GM04504 (cell line): ENCODE measurements at regions not wholly inside any gene's neighbourhood (a gene's known extent, or its start where the extent isn't known, plus 50 kb on each side); places are given as distances from the start of the nearest gene placed in this dataset.
"Not testable (repeated sequence)": the region's sequence is repeated elsewhere in the genome, so short reads cannot be mapped to it uniquely, and the experiment has no call there.

Source experiments
- DNase-seq: peaks from one replicate; pipeline ENCODE4 v3.0.0-alpha.2; 2012; ENCODE audit warnings: low read depth

DNA sequence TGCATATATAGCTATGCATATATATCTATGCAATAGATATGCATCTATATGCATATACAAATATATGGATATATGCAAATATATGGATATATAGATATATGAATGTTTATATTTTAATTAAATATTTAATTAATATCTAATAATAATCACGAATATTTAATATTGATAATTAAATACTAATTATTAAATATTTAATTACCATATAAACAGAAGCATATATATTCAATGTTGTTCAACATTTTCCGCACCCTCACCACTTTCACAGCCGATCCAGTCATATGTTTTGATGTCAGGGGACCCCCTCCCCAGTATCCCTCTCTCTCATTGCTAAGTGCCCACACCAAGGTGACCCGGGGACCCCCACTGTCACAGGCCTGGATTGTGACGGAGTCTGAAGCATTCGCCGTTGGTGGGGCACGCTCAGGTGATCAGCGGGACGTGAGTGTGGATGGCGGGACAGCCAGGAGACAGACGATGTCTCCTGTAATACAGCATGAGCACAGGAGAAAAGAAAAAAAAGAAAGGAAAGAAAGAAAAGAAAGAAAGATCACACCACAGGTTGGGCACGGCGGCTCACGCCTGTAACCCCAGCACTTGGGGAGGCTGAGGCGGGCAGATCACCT lies 199.7 kb downstream of the CRLF2 start:
- no peak for DNase-seq

GRCh38 chrX:1011691-1012283 lies 200.7 kb downstream of the CRLF2 start:
- no peak for DNase-seq

DNA sequence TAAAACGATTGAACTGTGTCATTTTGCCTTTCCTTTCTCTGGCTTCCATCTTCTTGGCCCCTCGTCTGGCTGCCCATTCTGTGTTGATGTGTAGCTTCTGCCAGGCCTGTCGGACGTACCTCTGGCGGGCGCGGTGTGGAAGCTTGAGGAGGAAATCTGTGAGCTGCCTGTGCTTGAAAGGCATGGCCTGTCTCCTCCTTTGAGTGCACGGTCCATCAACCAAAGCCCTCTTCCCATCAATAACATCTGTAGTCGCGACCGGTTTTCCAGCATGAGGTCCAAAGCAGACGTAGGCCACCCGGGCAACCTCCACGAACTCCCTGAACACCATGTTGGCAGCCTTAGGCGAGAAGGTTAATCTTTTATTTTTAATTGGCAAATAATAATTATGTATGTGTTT lies 202.7 kb downstream of the CRLF2 start:
- DNase-seq: no peak

DNA sequence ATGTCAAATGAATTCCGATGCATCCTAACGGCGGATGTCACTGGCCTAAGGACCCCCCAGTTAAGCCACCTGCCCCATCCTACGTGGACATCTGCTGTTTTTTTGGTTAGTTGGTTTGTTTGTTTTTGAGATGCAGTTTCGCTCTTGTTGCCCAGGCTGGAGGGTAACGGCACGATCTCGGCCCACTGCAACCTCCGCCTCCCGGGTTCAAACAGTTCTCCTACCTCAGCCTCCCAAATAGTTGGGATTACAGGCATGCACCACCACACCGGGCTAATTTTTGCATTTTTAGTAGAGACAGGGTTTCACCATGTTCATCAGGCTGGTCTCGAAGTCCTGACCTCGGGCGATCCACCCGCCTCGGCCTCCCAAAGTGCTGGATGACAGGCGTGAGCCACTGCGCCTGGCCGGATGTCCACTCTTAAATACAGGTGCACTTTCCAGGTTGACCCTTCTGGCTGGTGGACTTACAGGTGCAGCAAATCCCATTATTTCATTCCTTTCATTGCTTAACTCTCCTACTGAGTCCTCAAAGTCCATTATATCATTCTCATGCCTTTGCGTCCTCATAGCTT lies 206.2 kb downstream of the CRLF2 start:
- DNase-seq: no peak

- no peak for DNase-seq
Observed at GRCh38 chrX:1002611-1003010, 209.8 kb downstream of the CRLF2 start.

DNA sequence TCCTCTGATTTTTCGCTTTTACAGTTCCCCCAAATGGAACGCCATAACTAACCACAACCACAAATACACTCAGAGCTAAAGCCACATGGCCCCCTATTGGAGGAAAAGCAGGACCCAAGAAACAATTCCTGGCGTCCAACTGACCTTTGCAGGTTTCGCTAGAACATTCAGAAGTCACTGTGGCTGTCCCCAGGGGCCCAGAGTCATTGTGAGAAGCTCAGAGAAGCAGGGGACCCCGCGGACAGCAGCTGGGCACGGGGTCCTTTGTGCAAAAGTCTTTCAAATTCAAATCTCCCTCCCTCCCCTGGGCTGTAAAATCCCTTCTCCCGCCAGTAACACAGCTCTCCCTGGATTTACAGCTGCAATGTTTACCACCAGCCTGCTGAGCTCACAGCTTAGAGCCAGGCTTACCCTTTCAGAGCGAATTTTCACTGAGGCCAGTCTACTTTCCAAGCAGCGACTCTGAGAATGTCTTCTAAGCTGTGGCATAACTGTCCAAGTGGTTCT lies 214.8 kb downstream of the CRLF2 start:
- no peak for DNase-seq

DNA sequence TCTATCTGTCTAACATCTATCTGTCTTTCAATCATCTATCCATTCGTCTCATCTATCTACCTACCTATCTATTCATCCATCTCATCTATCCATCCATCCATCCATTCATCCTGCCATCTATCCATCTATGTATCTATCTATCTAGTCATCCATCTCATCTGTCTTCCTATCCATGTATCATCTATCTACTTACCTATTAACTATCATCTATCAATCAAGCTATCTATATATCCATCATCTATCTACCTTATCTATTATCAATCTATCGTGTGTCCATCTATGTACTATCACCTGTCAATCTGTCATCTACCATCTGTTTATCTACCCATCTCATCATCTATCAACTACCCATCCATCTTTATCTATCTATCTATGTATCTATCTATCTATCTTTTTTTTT lies 217.7 kb downstream of the CRLF2 start:
- no peak for DNase-seq

- peak; percentile 94 for DNase-seq
Observed at GRCh38 chrX:989959-990510, 222.4 kb downstream of the CRLF2 start.

DNA sequence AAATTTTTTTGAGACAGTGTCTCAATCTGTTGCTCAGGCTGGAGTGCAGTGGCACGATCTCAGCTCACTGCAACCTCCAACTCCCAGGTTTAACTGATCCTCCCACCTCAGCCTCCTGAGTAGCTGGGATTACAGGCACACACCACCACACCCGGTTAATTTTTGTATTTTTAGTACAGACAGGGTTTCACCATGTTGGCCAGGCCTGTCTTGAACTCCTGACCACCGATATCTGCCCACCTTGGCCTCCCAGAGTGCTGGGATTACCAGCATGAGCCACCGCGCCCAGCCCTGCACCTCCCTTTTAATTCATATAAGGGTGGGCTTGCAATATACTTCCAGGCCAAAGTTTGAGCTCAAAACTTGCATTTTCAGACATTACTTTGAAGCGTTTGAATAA lies 223.9 kb downstream of the CRLF2 start:
- DNase-seq: not testable (repeated sequence)

GRCh38 chrX:981791-982626 lies 230.4 kb downstream of the CRLF2 start:
- no peak for DNase-seq

DNA sequence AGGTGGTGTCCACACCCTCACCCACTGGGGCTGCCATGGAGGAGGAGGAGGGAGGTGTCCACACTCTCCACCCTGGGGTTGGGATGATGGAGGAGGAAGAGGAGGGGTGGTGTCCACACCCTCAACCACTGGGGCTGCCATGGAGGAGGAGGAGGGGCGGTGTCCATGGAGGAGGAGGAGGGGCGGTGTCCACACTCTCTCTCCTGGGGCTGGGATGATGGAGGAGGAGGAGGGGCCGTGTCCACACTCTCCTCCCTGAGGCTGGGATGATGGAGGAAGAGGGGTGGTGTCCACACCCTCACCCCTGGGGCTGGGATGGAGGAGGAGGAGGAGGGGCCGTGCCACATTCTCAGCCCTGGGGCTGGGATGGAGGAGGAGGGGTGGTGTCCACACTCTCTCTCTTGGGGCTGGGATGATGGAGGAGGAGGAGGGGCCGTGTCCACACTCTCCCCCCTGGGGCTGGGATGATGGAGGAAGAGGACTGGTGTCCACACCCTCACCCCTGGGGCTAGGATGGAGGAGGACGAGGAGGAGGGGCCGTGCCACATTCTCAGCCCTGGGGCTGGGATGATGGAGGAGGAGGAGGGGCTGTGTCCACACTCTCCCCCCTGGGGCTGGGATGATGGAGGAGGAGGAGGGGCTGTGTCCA lies 231.7 kb downstream of the CRLF2 start:
- DNase-seq: no peak

GRCh38 chrX:979127-979526 lies 233.3 kb downstream of the CRLF2 start:
- DNase-seq: not testable (repeated sequence)

DNA sequence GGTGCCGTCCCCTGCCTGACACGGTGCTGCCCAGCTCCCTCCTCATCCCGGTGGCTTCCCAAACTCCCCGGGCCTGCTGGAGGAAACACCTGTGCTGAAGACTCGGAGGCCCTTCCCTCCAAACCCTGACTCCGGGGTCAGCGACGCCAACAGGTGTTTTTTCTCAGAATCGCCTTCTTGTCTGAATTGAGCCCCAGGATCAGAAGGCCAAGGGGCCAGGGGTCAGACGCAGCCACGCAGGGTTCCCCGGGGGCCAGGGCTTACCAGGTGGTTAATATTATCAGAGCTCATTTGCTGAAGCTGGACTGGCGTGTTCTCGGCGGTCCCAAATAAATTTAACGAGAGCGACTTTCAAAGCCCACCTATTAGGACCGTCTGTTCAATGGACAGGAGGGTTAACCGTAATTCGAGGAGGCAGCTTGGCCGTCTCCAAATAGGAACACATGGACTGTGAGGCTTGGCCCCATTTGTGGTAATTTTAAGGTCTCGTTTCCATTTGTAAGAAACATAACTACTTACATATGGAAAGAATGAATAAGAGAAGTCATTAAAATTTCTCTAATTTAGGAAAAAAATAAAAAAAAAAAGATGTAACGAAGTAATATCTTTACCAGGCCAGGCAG lies 239.3 kb downstream of the CRLF2 start:
- no peak for DNase-seq

DNA sequence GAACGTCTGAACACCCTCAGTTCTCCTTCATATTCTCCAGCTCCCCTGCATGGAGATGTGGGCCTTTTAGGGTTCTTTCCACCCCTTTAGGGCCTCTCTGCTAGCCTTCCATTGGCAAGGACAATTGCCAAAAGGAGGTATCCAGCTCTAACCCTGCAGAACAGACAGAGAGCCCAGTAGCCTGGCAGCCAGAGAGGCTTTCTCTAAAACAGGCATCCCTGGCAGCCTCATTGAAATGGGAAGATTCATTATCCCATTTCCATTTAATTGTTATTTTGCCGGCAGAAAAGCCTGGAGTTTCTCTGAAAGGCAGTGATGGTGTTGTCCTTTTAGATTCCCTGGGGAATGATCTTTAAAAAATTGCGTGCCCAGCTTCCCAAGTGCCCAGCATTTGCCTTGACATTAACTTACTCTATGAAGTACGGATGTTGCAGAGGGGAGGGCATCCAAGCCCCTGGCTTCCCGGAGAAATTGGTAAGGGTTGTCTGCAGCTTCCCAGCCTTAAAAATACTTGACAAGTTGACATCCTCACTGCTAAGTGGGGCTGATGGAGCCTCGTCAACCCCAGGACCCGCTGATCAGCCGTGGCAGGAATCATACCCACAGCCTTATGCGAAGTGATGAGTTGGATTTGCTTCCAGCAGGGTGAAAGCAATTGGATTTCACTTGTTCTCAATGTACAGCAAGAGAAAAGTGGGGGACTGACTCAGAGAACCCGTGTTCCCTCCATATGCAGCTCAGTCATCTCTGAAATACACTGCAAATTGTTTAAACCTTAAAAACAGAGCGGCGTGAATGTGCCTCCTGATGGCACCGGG lies 244.1 kb downstream of the CRLF2 start:
- DNase-seq: no peak

- DNase-seq: no peak
Observed at GRCh38 chrX:966396-967070, 245.9 kb downstream of the CRLF2 start.

- no peak for DNase-seq
Observed at GRCh38 chrX:964831-965416, 247.5 kb downstream of the CRLF2 start.

DNA sequence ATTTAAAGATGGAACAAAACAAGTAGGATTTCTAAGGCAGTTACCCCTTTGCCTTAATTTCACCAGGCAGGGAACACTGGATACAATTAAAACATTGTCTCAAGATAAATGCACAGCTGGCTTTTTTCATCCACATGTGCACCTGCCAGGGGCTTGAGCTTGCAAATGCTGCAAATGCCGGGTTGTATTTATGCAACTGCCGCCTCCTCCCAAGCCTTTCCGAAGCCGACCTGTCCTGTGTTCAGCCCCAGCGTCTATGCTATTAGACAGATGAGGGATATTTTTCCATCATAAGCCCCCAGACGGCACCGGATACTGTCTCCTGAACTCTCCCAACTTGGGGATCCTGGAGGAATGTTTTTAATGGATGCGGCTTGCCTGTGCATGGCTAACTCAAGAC lies 251.6 kb downstream of the CRLF2 start:
- DNase-seq: no peak

DNA sequence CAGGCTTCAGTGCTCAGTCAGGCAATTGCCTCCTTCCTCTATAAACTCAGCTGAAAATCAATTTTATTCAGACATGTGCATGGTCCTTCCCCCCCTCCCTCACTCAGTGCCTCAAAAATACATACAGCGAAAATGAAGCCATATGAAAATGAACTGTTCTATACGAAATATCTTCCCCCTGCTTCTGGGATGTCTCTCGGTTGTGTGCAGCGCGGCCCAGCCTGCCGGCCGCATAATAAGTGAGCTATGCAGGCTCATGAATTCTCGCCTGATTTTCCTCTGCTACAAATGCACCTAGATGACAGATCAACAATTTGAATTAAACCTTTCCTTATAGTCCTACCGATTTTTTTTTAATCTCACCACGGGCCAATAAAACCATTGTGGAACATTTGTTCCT lies 252.9 kb downstream of the CRLF2 start:
- DNase-seq: no peak

GRCh38 chrX:955168-955781 lies 257.2 kb downstream of the CRLF2 start:
- not testable (repeated sequence) for DNase-seq
